ENCODE measurements at regions not wholly inside any gene's neighbourhood (a gene's known extent, or its start where the extent isn't known, plus 50 kb on each side); places are given as distances from the start of the nearest gene placed in this dataset.

DNA sequence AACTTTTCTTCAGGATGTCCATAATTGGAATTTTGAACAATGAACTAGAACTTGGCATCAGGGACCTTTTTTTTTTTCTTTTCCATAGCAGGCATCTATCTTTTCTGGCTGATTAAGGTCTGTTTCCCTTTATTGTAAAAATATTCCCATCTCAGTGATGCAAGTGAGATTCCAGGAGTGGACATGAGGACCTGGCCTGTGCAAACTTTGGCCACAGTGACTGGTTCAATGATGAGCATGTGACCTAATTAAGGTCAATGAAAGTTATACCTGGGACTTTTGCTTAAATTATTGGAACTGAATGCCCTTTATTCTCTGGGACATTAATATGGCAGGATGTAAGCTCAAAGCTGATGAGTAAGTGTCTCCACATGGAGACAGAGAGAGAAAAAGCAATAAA is 83.8 kb downstream of the DIO2 start:
- H3K9me3 ChIP-seq = no peaks in the 10 kb centered on the region
- H3K27me3 ChIP-seq = no peaks in the 10 kb centered on the region
- no peak overlapping the region for H3K4me3 ChIP-seq
- DNase-seq = no peak
- no peak for TF ChIP-seq POLR2A (IDR thresholded peaks at IDR 0.05)
- no peak for TF ChIP-seq CTCF (IDR thresholded peaks at IDR 0.05)
- H3K36me3 ChIP-seq = no peaks in the 10 kb centered on the region
- H3K4me1 ChIP-seq = no peaks in the 10 kb centered on the region
- H3K27ac ChIP-seq = no peak overlapping the region

DNA sequence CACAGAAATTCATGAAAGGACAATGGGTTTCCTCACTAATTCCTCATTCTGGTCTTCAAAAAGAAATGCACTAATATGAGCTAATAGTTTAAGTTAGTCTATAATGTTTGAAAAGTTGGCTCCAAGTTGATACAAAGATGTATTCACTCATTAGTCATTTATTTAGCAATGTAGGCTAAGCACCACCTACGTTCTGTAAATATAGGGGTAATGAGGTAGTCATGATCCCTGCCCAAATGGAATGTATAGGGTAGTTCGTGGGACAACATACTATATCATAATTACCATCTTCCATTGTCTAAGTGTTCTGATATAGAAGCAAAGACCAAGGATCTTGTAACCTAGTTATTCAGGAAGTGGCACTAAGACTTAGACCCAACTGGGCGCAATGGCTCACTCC is 86.5 kb downstream of the DIO2 start:
- H3K4me1 ChIP-seq = no peaks in the 10 kb centered on the region
- no peak overlapping the region for H3K4me3 ChIP-seq
- H3K27me3 ChIP-seq = no peaks in the 10 kb centered on the region
- H3K36me3 ChIP-seq = no peaks in the 10 kb centered on the region
- H3K27ac ChIP-seq = no peak overlapping the region
- H3K9me3 ChIP-seq = no peaks in the 10 kb centered on the region
- no peak for TF ChIP-seq POLR2A (IDR thresholded peaks at IDR 0.05)
- no peak for TF ChIP-seq CTCF (IDR thresholded peaks at IDR 0.05)
- no peak for DNase-seq

DNA sequence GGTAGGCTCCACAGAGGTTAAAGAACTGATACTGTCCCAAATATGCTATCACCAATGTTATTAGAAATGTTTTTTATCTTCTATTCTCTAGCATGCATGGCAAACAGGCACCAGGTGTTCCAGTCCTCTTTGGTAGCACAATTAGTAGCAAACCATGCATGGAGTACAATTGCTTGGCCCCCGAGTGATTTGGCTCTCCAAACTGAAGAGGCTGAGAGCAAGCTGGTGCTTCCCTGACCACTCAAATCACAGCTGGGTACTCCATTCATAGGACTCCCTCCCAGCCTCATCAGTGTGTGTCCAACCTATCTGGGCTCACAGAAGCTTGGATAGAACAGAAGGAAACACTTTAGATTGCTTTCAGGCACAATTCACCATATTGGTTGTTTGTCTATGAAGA is 93.4 kb downstream of the DIO2 start:
- no peaks in the 10 kb centered on the region for H3K4me1 ChIP-seq
- H3K27ac ChIP-seq = no peak overlapping the region
- H3K4me3 ChIP-seq = no peak overlapping the region
- H3K36me3 ChIP-seq = no peaks in the 10 kb centered on the region
- no peaks in the 10 kb centered on the region for H3K9me3 ChIP-seq
- H3K27me3 ChIP-seq = no peaks in the 10 kb centered on the region
- TF ChIP-seq CTCF (IDR thresholded peaks at IDR 0.05) = no peak
- no peak for TF ChIP-seq POLR2A (IDR thresholded peaks at IDR 0.05)
- no peak for DNase-seq

GRCh38 chr14:80116157-80116556 is 95.1 kb downstream of the DIO2 start:
- Histone ChIP-seq H3K27ac (no peak overlapping the region), H3K9me3 (no peaks in the 10 kb centered on the region), H3K36me3 (no peaks in the 10 kb centered on the region), H3K4me3 (no peak overlapping the region), H3K4me1 (no peaks in the 10 kb centered on the region), H3K27me3 (no peaks in the 10 kb centered on the region)
- DNase-seq = no peak
- TF ChIP-seq CTCF (IDR thresholded peaks at IDR 0.05) (no peak), POLR2A (IDR thresholded peaks at IDR 0.05) (no peak)

GRCh38 chr14:80110721-80111120 is 100.6 kb downstream of the DIO2 start:
- TF ChIP-seq POLR2A (IDR thresholded peaks at IDR 0.05) (no peak), CTCF (IDR thresholded peaks at IDR 0.05) (no peak)
- no peak overlapping the region for H3K4me3 ChIP-seq
- H3K4me1 ChIP-seq = no peaks in the 10 kb centered on the region
- H3K27ac ChIP-seq = no peak overlapping the region
- no peaks in the 10 kb centered on the region for H3K36me3 ChIP-seq
- no peaks in the 10 kb centered on the region for H3K9me3 ChIP-seq
- no peaks in the 10 kb centered on the region for H3K27me3 ChIP-seq
- no peak for DNase-seq

DNA sequence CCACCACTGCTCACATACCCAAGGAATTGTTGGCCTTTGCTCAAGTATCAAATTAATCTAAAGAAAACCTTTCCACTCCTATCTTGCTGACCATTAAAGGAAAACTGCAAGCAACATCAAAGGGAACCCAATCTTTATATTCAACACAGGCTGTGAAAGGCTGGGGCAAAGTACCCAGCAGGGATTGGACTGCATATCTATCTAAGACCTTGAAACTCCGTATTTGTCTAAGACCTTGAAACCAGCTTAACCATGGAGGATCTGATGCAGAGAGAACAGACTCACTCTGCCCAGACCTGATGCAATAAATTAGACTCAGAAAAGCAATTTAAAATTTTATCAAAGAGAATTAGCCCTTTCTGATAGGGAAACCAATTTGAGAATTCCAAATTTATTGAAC is 102.2 kb downstream of the DIO2 start:
- no peak for TF ChIP-seq CTCF (IDR thresholded peaks at IDR 0.05)
- no peak for TF ChIP-seq POLR2A (IDR thresholded peaks at IDR 0.05)
- H3K36me3 ChIP-seq = no peaks in the 10 kb centered on the region
- H3K4me3 ChIP-seq = no peak overlapping the region
- no peak overlapping the region for H3K27ac ChIP-seq
- no peak for DNase-seq
- no peaks in the 10 kb centered on the region for H3K27me3 ChIP-seq
- no peaks in the 10 kb centered on the region for H3K9me3 ChIP-seq
- H3K4me1 ChIP-seq = no peaks in the 10 kb centered on the region

All from Peyer's patch (tissue), 4 donors.